H1 (cell line): ENCODE measurements at regions not wholly inside any gene's neighbourhood (a gene's known extent, or its start where the extent isn't known, plus 50 kb on each side); places are given as distances from the start of the nearest gene placed in this dataset.

ENCODE experiments used
- CTCF ChIA-PET: fragments of 300-600 bp; sonication (Branson Sonifier 250); formaldehyde crosslinking; loops from one replicate; lab custom pipeline; 2021; ENCODE audit not compliant: partially characterized antibody; lab: Charles Lee
- POLR2A ChIA-PET: fragments of 300-600 bp; sonication (Branson Sonifier 250); formaldehyde crosslinking; loops from one replicate; lab custom pipeline; 2021; ENCODE audit warnings: inconsistent platforms; ENCODE audit not compliant: partially characterized antibody; lab: Charles Lee
- DNase-seq, 2 experiments: peaks; one replicate each; pipeline versions ENCODE4 v3.0.0 to v3.0.0-alpha.2; 2010 to 2022; ENCODE audit warnings: low spot score in 2 of 2, low read depth in 1 of 2, mixed read lengths in 1 of 2
- FAIRE-seq: peaks from 2 replicates; lab custom pipeline; 2011; peaks lifted over from hg19 to GRCh38; lab: Jason Lieb, UNC
- H2AFZ ChIP-seq: 2 replicates; pipeline ENCODE4 v1.8.1; 2012; ENCODE audit warnings: low read length, inconsistent platforms
- H2AK5ac ChIP-seq: 2 replicates; pipeline ENCODE4 v1.6.1; 2013; ENCODE audit warnings: low read depth, low read length
- H2BK120ac ChIP-seq: replicated peaks from 2 replicates; pipeline ENCODE3; 2013; ENCODE audit warnings: low read depth, low read length, inconsistent platforms
- H2BK12ac ChIP-seq: 2 replicates; pipeline ENCODE4 v1.6.1; 2013; ENCODE audit warnings: low read depth, low read length
- H2BK15ac ChIP-seq: 2 replicates; pipeline ENCODE4 v1.6.1; 2013; ENCODE audit warnings: low read length
- H2BK20ac ChIP-seq: 2 replicates; pipeline ENCODE4 v1.6.1; 2013; ENCODE audit warnings: low read length
- H2BK5ac ChIP-seq: 2 replicates; pipeline ENCODE4 v1.6.1; 2013; ENCODE audit warnings: low read depth, low read length
- H3K14ac ChIP-seq: 2 replicates; pipeline ENCODE4 v1.6.1; 2013; ENCODE audit warnings: inconsistent platforms; ENCODE audit not compliant: insufficient read length
- H3K18ac ChIP-seq: 2 replicates; pipeline ENCODE4 v1.6.1; 2013; ENCODE audit warnings: low read length; ENCODE audit errors: extremely low read depth
- H3K23ac ChIP-seq: 2 replicates; pipeline ENCODE4 v1.6.1; 2013; ENCODE audit warnings: inconsistent platforms; ENCODE audit not compliant: insufficient read length
- H3K23me2 ChIP-seq: 2 replicates; pipeline ENCODE4 v1.6.1; 2013; ENCODE audit warnings: low read depth, low read length
- H3K27ac ChIP-seq: 2 replicates; pipeline ENCODE4 v1.6.1; 2011; ENCODE audit warnings: low read depth, low read length, inconsistent platforms
- H3K27me3 ChIP-seq, 4 experiments: replicated peaks in 1 of 4; 1 replicate in 1 of 4; 2 replicates in 3 of 4; pipeline versions ENCODE4 v1.6.1 to v1.8.1; 2011 to 2013; ENCODE audit warnings: low read length in 3 of 4, mild to moderate bottlenecking in 3 of 4, inconsistent platforms in 2 of 4, mixed read lengths in 2 of 4, moderate library complexity in 1 of 4; ENCODE audit not compliant: control insufficient read depth in 3 of 4, insufficient read depth in 3 of 4; ENCODE audit errors: extremely low read depth in 1 of 4
- H3K36me3 ChIP-seq, 4 experiments: 2 replicates each; pipeline versions ENCODE4 v1.6.1 to v1.8.1; 2011 to 2013; ENCODE audit warnings: mild to moderate bottlenecking in 4 of 4, low read length in 3 of 4, moderate library complexity in 2 of 4, control low read depth in 1 of 4, inconsistent platforms in 1 of 4; ENCODE audit not compliant: insufficient read depth in 4 of 4, control insufficient read depth in 2 of 4
- H3K4ac ChIP-seq: replicated peaks from 2 replicates; pipeline ENCODE3; 2013; ENCODE audit warnings: low read length, low read depth, mixed read lengths, inconsistent platforms; ENCODE audit not compliant: insufficient read length
- H3K4me1 ChIP-seq, 4 experiments: replicated peaks in 1 of 4; 1 replicate in 1 of 4; 2 replicates in 3 of 4; pipeline versions ENCODE4 v1.6.1 to v1.8.1; 2011 to 2013; ENCODE audit warnings: low read length in 3 of 4, inconsistent platforms in 2 of 4, mixed read lengths in 1 of 4; ENCODE audit not compliant: insufficient read depth in 4 of 4, control insufficient read depth in 3 of 4
- H3K4me2 ChIP-seq, 2 experiments: 2 replicates each; pipeline versions ENCODE4 v1.6.1 to v1.8.1; 2011 to 2013; ENCODE audit warnings: low read depth in 2 of 2, low read length in 2 of 2, control low read depth in 1 of 2, inconsistent platforms in 1 of 2, mild to moderate bottlenecking in 1 of 2; ENCODE audit not compliant: insufficient read depth in 1 of 2
- H3K4me3 ChIP-seq, 4 experiments: fragments of 200-600, 300-600 bp in 1 of 4; sonication (generic), shearing (Covaris generic), sonication (Bioruptor Twin) in 1 of 4; 2 replicates each; pipeline versions ENCODE4 v1.5.1 to v1.8.1; 2011 to 2016; ENCODE audit warnings: low read length in 4 of 4, low read depth in 3 of 4, control low read depth in 2 of 4, inconsistent platforms in 2 of 4, mild to moderate bottlenecking in 2 of 4, mixed read lengths in 1 of 4, moderate library complexity in 1 of 4; ENCODE audit not compliant: insufficient read depth in 2 of 4; ENCODE audit errors: extremely low read depth in 1 of 4
- H3K56ac ChIP-seq: replicated peaks from 2 replicates; pipeline ENCODE3; 2013; ENCODE audit warnings: low read depth, mild to moderate bottlenecking, mixed read lengths, low read length, inconsistent platforms; ENCODE audit not compliant: insufficient read length
- H3K79me1 ChIP-seq: 2 replicates; pipeline ENCODE4 v1.6.1; 2013; ENCODE audit warnings: low read depth, low read length, control low read depth
- H3K79me2 ChIP-seq, 2 experiments: 2 replicates each; pipeline versions ENCODE4 v1.6.1 to v1.8.1; 2012 to 2013; ENCODE audit warnings: low read length in 2 of 2, mild to moderate bottlenecking in 2 of 2, inconsistent platforms in 1 of 2; ENCODE audit not compliant: insufficient read depth in 2 of 2, control insufficient read depth in 1 of 2
- H3K9ac ChIP-seq, 4 experiments: replicated peaks in 1 of 4; 1 replicate in 1 of 4; 2 replicates in 3 of 4; pipeline versions ENCODE4 v1.6.1 to v1.8.1; 2011 to 2013; ENCODE audit warnings: low read depth in 3 of 4, low read length in 3 of 4, control low read depth in 2 of 4, mild to moderate bottlenecking in 2 of 4, moderate library complexity in 2 of 4, inconsistent platforms in 1 of 4; ENCODE audit errors: extremely low read depth in 1 of 4
- H3K9me3 ChIP-seq, 2 experiments: 2 replicates each; pipeline versions ENCODE4 v1.6.1 to v1.8.1; 2012 to 2013; ENCODE audit warnings: mild to moderate bottlenecking in 2 of 2, moderate library complexity in 2 of 2, control low read depth in 1 of 2, inconsistent platforms in 1 of 2, low read depth in 1 of 2, low read length in 1 of 2, mixed read lengths in 1 of 2; ENCODE audit not compliant: insufficient read depth in 2 of 2
- H4K20me1 ChIP-seq, 2 experiments: replicated peaks in 1 of 2; 2 replicates each; pipeline versions ENCODE3 to v1.8.1; 2011 to 2013; ENCODE audit warnings: inconsistent platforms in 2 of 2, low read length in 2 of 2, mild to moderate bottlenecking in 1 of 2; ENCODE audit not compliant: insufficient read depth in 2 of 2, control insufficient read depth in 1 of 2
- H4K5ac ChIP-seq: 2 replicates; pipeline ENCODE4 v1.6.1; 2013; ENCODE audit warnings: low read length, low read depth, mixed read lengths, inconsistent platforms; ENCODE audit not compliant: insufficient read length
- H4K8ac ChIP-seq: 2 replicates; pipeline ENCODE4 v1.8.0; 2013; ENCODE audit warnings: mild to moderate bottlenecking, moderate library complexity, low read length, inconsistent platforms; ENCODE audit not compliant: insufficient read depth; ENCODE audit errors: extremely low read depth
- H4K91ac ChIP-seq: replicated peaks from 2 replicates; pipeline ENCODE3; 2013; ENCODE audit warnings: low read length, mixed read lengths, inconsistent platforms; ENCODE audit not compliant: insufficient read length
- ASH2L ChIP-seq: fragments of 200-600, 300-600 bp; sonication (generic); IDR thresholded peaks from one replicate; pipeline ENCODE4 v1.7.1; 2017; ENCODE audit warnings: low read length
- ATF2 ChIP-seq: IDR thresholded peaks from 2 replicates; pipeline ENCODE4 v1.6.1; 2012; ENCODE audit warnings: low read length, inconsistent platforms
- CHD2 ChIP-seq: IDR thresholded peaks from 2 replicates; pipeline ENCODE4 v1.6.1; 2012; ENCODE audit warnings: low read length, improper control_type of control experiment
- E2F6 ChIP-seq: IDR thresholded peaks from 2 replicates; pipeline ENCODE4 v1.6.1; 2012; ENCODE audit warnings: inconsistent platforms
- KDM5A ChIP-seq: fragments of 200-600 bp; IDR thresholded peaks from 2 replicates; pipeline ENCODE4 v1.7.1; 2012; ENCODE audit warnings: mild to moderate bottlenecking, low read length, inconsistent platforms, mixed read lengths
- NANOG ChIP-seq: IDR thresholded peaks from 2 replicates; pipeline ENCODE4 v1.6.1; 2011; ENCODE audit warnings: low read length, low read depth, mild to moderate bottlenecking, inconsistent platforms; ENCODE audit not compliant: insufficient read depth, poor library complexity, severe bottlenecking
- POLR2AphosphoS5 ChIP-seq: IDR thresholded peaks from 2 replicates; pipeline ENCODE4 v1.6.1; 2011; ENCODE audit warnings: low read depth, low read length
- RXRA ChIP-seq: IDR thresholded peaks from 2 replicates; pipeline ENCODE4 v1.6.1; 2011; ENCODE audit warnings: low read depth, mild to moderate bottlenecking, low read length, moderate library complexity; ENCODE audit not compliant: insufficient read depth
- SAP30 ChIP-seq: fragments of 300-600 bp; sonication (generic); IDR thresholded peaks from 2 replicates; pipeline ENCODE4 v1.7.1; 2012; ENCODE audit warnings: low read length, moderate library complexity, mild to moderate bottlenecking, inconsistent platforms; ENCODE audit not compliant: insufficient read depth, insufficient replicate concordance
- TBP ChIP-seq: IDR thresholded peaks from 2 replicates; pipeline ENCODE4 v1.6.1; 2011; ENCODE audit warnings: low read depth, low read length, improper control_type of control experiment
- ZNF274 ChIP-seq: IDR thresholded peaks from 2 replicates; pipeline ENCODE4 v1.7.0; 2012; ENCODE audit warnings: low read length, borderline replicate concordance; ENCODE audit errors: extremely low read depth
- WGBS, 2 experiments: shearing (Covaris generic) in 1 of 2; methylation state at CpG; one replicate each; pipeline versions ENCODE4 v1.1.6 to v1.1.7; 2013 to 2015; ENCODE audit warnings: low lambda C conversion rate in 2 of 2, mixed read lengths in 2 of 2, inconsistent platforms in 1 of 2, low coverage in 1 of 2, missing lambda C conversion rate in 1 of 2; ENCODE audit not compliant: insufficient replicate concordance in 2 of 2, insufficient coverage in 1 of 2, insufficient read length in 1 of 2; ENCODE audit errors: extremely low coverage in 1 of 2, missing lambda C conversion rate in 1 of 2; 5-methylcytosine and 5-hydroxymethylcytosine counted together

DNA sequence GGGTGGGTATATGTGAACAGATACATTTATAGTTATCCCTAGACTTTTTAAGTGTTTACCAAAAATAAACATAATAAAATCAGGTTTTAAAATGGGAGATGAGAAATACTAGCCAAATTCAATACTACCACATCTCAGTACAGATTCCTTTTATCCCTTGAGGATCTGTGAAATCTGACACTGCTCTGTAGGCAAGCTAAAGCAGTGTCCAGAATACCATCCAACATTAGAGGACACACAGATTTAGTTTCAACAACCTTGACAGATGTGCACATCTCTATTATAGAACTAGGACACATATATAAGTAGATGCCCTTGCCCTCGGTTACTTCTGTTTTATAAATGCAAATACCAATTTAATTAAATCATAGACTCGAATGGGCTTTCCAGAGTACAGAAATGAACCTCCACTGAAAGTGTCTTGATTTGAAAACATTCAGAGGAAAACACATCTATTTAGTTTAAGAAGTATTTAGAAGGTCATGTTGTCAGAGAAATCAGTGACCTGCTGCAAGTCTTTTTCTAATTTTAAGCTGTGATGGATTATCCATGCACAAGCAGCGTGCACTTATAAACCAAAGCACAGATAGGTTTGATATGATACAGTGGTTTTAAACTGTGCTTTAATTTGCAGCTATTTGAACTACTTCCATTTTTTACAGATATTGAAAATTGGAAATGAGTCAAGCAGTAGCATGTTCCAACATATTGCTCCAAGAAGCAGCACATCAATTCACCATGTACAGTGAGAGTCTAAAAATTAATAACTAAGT lies 156.3 kb upstream of the EPHA7 start:
- Histone ChIP-seq H2BK120ac (no peak overlapping the region), H2BK12ac (no peak overlapping the region), H3K79me2 (no peaks in the 10 kb centered on the region), H3K14ac (no peak overlapping the region), H3K56ac (no peak overlapping the region), H3K4me2 (no peak overlapping the region), H2BK5ac (no peak overlapping the region), H2BK15ac (no peak overlapping the region), H3K18ac (no peak overlapping the region), H3K9me3 (no peaks in the 10 kb centered on the region), H2BK20ac (no peak overlapping the region), H4K20me1 (no peaks in the 10 kb centered on the region), H3K79me1 (no peaks in the 10 kb centered on the region), H2AFZ (no peak overlapping the region), H3K23me2 (no peaks in the 10 kb centered on the region), H3K4me1 (peaks cover 0 to 3% (median 0%) of the 10 kb centered on the region in 4 experiments; a peak in 1 of 7 replicates), H4K5ac (no peak overlapping the region), H3K9ac (no peak overlapping the region), H4K8ac (no peak overlapping the region), H3K23ac (no peak overlapping the region), H3K36me3 (no peaks in the 10 kb centered on the region), H3K4ac (no peak overlapping the region), H4K91ac (no peak overlapping the region), H3K4me3 (no peak overlapping the region), H2AK5ac (no peak overlapping the region), H3K27me3 (no peaks in the 10 kb centered on the region), H3K27ac (no peak overlapping the region)
- DNase-seq (no peak), FAIRE-seq (no peak)
- CTCF ChIA-PET, result interaction anchor here (1.8 kb wide), 1 partner anchor 11 kb away, joined by 6 read pairs; no protein-coding TSS in a partner anchor
- WGBS, 2 experiments, result 89% methylated on average over 3 of the region's 3 CpGs; no CpG with 5 or more reads in 1 of the 2 experiments
- POLR2A ChIA-PET, result no interaction called here
- no peak for TF ChIP-seq POLR2AphosphoS5
- no peak for TF ChIP-seq SAP30
- TF ChIP-seq ZNF274, result no peak
- no peak for TF ChIP-seq KDM5A
- no peak for TF ChIP-seq RXRA
- TF ChIP-seq TBP, result no peak
- TF ChIP-seq NANOG, result no peak
- no peak for TF ChIP-seq E2F6
- no peak for TF ChIP-seq CHD2
- TF ChIP-seq ASH2L, result no peak
- no peak for TF ChIP-seq ATF2
